BE2C (cell line): ENCODE measurements at regions not wholly inside any gene's neighbourhood (a gene's known extent, or its start where the extent isn't known, plus 50 kb on each side); places are given as distances from the start of the nearest gene placed in this dataset.

Experiments used
- DNase-seq: peaks from one replicate; pipeline ENCODE4 v3.0.0-alpha.2; 2020
- H3K27me3 ChIP-seq: fragments of 250-450 bp; sonication (Bioruptor Pico); 2 replicates; pipeline ENCODE4 v1.5.1; 2020; ENCODE audit warnings: mild to moderate bottlenecking
- H3K36me3 ChIP-seq: fragments of 250-450 bp; sonication (Bioruptor Pico); 2 replicates; pipeline ENCODE4 v1.5.1; 2020; ENCODE audit warnings: mild to moderate bottlenecking
- H3K4me1 ChIP-seq: fragments of 250-450 bp; sonication (Bioruptor Pico); 2 replicates; pipeline ENCODE4 v1.5.1; 2020
- H3K4me3 ChIP-seq: 2 replicates; pipeline ENCODE4 v1.5.1; 2011; ENCODE audit warnings: low read depth, low read length
- H3K9me3 ChIP-seq: fragments of 250-450 bp; sonication (Bioruptor Pico); 2 replicates; pipeline ENCODE4 v1.5.1; 2020
- CTCF ChIP-seq: IDR thresholded peaks from 2 replicates; pipeline ENCODE4 v1.5.1; 2012; ENCODE audit warnings: mild to moderate bottlenecking, low read depth, low read length

- Histone ChIP-seq H3K4me1 (no peaks in the 10 kb centered on the region), H3K9me3 (no peaks in the 10 kb centered on the region), H3K36me3 (no peaks in the 10 kb centered on the region), H3K27me3 (no peaks in the 10 kb centered on the region), H3K4me3 (no peak overlapping the region)
- TF ChIP-seq CTCF: no peak
- no peak for DNase-seq
Observed at GRCh38 chr18:54720620-54721019, 107.7 kb upstream of the RAB27B start.

- Histone ChIP-seq H3K36me3 (no peaks in the 10 kb centered on the region), H3K4me1 (no peaks in the 10 kb centered on the region), H3K4me3 (no peak overlapping the region), H3K9me3 (no peaks in the 10 kb centered on the region), H3K27me3 (no peaks in the 10 kb centered on the region)
- TF ChIP-seq CTCF: no peak
- no peak for DNase-seq
Observed at GRCh38 chr18:54726143-54726542, 102.1 kb upstream of the RAB27B start.

- no peak for DNase-seq
- TF ChIP-seq CTCF: no peak
Observed at GRCh38 chr18:54734059-54734458, 94.2 kb upstream of the RAB27B start.

GRCh38 chr18:54736981-54737380 is 91.3 kb upstream of the RAB27B start:
- Histone ChIP-seq H3K4me3 (no peak overlapping the region), H3K4me1 (no peaks in the 10 kb centered on the region), H3K27me3 (no peaks in the 10 kb centered on the region), H3K36me3 (no peaks in the 10 kb centered on the region), H3K9me3 (no peaks in the 10 kb centered on the region)
- no peak for TF ChIP-seq CTCF
- no peak for DNase-seq

More at GRCh38 chr18:54734059-54734458, 94.2 kb upstream of the RAB27B start:
- Histone ChIP-seq H3K9me3 (no peaks in the 10 kb centered on the region), H3K4me3 (no peak overlapping the region), H3K27me3 (no peaks in the 10 kb centered on the region), H3K4me1 (no peaks in the 10 kb centered on the region), H3K36me3 (no peaks in the 10 kb centered on the region)

GRCh38 chr18:54737986-54738385 is 90.3 kb upstream of the RAB27B start:
- DNase-seq: no peak
- no peaks in the 10 kb centered on the region for H3K36me3 ChIP-seq
- H3K4me3 ChIP-seq: no peak overlapping the region
- no peaks in the 10 kb centered on the region for H3K27me3 ChIP-seq
- no peaks in the 10 kb centered on the region for H3K9me3 ChIP-seq
- H3K4me1 ChIP-seq: no peaks in the 10 kb centered on the region
- TF ChIP-seq CTCF: no peak

DNA sequence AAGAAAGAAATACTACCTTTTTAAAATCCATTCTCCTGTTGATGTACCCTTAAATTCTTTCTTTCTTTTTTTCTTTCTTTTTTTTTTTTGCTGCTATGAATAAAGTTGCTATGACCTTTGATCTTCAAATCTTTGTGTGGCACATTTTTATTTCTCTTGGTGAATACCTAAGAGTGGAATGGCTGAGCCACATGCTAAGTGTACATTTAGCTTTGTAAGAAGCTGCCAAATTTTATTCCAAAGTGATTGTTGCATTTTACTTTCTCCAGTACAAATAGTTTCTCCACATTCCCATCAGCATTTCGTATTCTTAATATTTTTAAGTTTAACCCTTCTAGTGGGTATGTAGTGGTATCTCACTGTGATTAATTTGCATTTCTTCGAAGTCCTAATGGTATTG is 88.8 kb upstream of the RAB27B start:
- no peaks in the 10 kb centered on the region for H3K4me1 ChIP-seq
- H3K9me3 ChIP-seq: no peaks in the 10 kb centered on the region
- no peak overlapping the region for H3K4me3 ChIP-seq
- H3K27me3 ChIP-seq: no peaks in the 10 kb centered on the region
- no peaks in the 10 kb centered on the region for H3K36me3 ChIP-seq
- no peak for DNase-seq
- no peak for TF ChIP-seq CTCF
